22Rv1 (cell line): ENCODE measurements at regions not wholly inside any gene's neighbourhood (a gene's known extent, or its start where the extent isn't known, plus 50 kb on each side); places are given as distances from the start of the nearest gene placed in this dataset.

ENCODE experiments used
- H3K27ac ChIP-seq: fragments of 450-650 bp; 2 replicates; pipeline ENCODE4 v1.5.1; 2017
- ZFX ChIP-seq: fragments of 450-650 bp; IDR thresholded peaks from 2 replicates; pipeline ENCODE4 v1.6.1; 2017; ENCODE audit warnings: antibody characterized with exemption, borderline replicate concordance
- TF ChIP-seq, protein P1 (sequence below): fragments of 450-650 bp; IDR thresholded peaks from 2 replicates; pipeline ENCODE4 v1.5.1; 2017; ENCODE audit warnings: mild to moderate bottlenecking

GRCh38 chr13:90751026-90751425, 596.5 kb upstream of the MIR17HG start:
- no peak for TF ChIP-seq ZFX
- TF ChIP-seq, protein P1, sequence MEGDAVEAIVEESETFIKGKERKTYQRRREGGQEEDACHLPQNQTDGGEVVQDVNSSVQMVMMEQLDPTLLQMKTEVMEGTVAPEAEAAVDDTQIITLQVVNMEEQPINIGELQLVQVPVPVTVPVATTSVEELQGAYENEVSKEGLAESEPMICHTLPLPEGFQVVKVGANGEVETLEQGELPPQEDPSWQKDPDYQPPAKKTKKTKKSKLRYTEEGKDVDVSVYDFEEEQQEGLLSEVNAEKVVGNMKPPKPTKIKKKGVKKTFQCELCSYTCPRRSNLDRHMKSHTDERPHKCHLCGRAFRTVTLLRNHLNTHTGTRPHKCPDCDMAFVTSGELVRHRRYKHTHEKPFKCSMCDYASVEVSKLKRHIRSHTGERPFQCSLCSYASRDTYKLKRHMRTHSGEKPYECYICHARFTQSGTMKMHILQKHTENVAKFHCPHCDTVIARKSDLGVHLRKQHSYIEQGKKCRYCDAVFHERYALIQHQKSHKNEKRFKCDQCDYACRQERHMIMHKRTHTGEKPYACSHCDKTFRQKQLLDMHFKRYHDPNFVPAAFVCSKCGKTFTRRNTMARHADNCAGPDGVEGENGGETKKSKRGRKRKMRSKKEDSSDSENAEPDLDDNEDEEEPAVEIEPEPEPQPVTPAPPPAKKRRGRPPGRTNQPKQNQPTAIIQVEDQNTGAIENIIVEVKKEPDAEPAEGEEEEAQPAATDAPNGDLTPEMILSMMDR, result no peak
- no peak overlapping the region for H3K27ac ChIP-seq

DNA sequence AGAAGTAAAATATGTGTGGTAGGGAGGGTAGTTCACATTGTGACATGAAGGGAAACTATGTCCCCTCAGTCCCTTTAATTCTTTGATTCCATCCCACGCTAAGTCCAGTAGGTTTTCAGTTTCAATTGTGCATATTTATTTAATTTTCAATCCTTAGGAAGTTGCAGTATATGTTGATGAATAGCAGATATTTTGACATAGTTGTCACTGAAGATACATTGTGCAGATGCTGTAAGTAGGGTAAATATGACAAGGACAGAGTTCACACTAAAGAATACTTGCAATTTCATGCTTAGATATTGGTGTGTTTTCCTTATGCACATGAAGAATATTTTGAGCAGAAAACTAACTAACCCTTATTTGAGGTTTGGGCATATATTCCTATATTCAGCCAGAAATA, 595.4 kb upstream of the MIR17HG start:
- no peak overlapping the region for H3K27ac ChIP-seq
- no peak for TF ChIP-seq ZFX
- TF ChIP-seq, protein P1, result no peak

DNA sequence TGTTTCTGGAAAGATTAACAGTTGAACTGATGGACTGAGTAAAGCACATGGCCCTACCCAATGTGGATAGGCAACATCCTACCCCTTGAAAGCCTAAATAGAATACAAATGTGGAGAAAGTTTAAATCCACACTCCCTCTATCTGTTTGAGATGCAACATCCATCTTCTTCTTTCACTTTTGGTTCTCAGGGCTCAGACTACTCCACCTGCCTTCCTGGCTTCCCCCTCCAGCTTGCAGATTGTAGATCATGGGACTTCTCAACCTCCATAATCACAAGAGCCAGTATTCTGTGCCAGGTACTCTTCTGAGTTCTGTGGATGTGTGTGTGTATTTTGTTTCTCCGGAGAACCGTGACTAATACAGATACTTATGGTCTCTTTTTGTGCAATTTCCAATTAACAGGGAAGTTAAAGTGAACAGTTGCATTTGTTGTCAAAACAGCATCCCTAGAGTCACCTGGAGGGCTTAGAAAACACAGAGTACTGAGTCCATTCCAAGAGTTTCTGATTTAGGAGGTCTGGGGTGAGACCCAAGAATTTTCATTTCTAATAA, 590.3 kb upstream of the MIR17HG start:
- no peak for TF ChIP-seq ZFX
- TF ChIP-seq, protein P1, result no peak

GRCh38 chr13:90760639-90761038, 586.8 kb upstream of the MIR17HG start:
- no peak for TF ChIP-seq ZFX
- TF ChIP-seq, protein P1, result no peak
- H3K27ac ChIP-seq, result no peak overlapping the region

More for the DNA sequence above, 590.3 kb upstream of the MIR17HG start:
- no peak overlapping the region for H3K27ac ChIP-seq

DNA sequence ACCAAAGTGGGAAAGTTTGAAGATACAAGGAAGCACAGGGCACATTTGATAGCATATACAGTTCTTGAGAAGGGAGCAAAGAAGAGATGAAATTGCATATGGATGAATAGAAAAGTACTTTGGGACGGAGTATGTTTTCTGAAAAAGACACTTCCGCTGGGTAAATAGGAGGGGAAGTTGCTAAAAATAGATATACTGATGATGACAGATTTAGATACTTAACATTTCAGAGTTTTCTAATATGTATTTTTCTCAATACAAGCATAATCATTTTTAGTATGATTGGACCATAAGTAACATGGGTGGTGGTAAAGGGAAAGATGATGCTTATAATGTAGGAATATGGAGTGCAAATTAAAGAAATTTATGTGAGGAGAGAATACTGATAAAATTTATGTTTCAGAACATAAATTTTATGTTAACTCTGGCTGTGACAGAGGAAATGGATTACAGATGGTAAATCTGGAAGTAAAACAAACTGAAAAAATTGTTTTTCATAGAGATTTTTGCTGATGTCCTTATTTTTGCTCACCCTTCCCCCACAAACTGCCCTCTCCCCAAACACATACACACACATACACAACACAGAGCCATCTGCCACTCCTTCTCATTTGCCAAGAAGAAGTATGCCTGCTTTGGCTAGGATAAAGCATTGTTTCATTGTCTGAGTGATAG, 583.9 kb upstream of the MIR17HG start:
- TF ChIP-seq, protein P1, result no peak
- TF ChIP-seq ZFX, result no peak
- H3K27ac ChIP-seq, result no peak overlapping the region

DNA sequence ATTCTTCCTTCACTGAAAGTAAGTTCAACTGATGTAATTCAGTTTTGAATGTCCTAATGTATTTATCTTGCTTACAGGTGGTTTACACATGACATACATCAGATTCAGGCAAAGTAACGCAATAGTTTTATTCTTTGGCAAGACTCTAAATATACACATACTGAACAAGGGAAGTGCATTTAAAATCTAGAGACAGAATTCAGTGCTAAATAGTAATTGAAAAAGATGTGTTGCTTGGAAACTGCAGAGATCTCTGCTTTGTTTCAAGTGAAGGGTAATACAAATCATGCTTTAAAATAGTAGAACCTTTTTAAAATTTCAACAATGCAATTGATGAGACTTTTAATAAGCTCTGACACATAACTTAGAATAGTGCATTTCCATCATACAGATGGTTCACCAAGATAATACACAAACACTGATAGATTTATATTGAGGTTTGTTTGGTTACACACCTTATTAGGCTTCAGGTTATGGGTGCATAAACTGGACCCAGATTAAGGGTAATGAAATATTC, 581.0 kb upstream of the MIR17HG start:
- no peak for TF ChIP-seq ZFX
- no peak overlapping the region for H3K27ac ChIP-seq

DNA sequence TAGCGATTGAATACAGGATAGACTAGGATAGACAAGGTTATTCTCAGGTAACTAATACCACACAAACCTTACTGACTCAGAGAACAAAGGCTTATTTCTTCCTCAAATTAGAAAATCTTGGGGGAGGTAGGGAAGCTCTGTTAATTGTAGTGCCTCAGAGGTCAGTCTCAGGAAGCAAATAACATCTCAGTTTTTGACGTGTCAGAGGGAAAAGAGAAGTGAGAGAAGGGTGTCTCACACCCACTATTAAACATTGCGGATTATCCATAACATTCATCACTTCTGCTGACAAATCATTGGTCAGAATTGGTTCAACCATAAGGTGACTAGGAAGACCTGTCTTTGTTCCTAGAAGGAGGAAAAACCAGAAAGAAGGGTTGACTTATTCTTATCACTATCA, 579.4 kb upstream of the MIR17HG start:
- TF ChIP-seq, protein P1, result no peak
- TF ChIP-seq ZFX, result no peak
- H3K27ac ChIP-seq, result no peak overlapping the region
